Astrocyte of the spinal cord (primary cell): ENCODE measurements at regions not wholly inside any gene's neighbourhood (a gene's known extent, or its start where the extent isn't known, plus 50 kb on each side); places are given as distances from the start of the nearest gene placed in this dataset.

Experiments
- DNase-seq: peaks from one replicate; pipeline ENCODE4 v3.0.0; 2011; ENCODE audit warnings: low read depth, low spot score
- H3K4me3 ChIP-seq: 2 replicates; pipeline ENCODE4 v1.5.1; 2011; ENCODE audit warnings: low read depth, mild to moderate bottlenecking, low read length, moderate library complexity
- CTCF ChIP-seq: IDR thresholded peaks from 2 replicates; pipeline ENCODE4 v1.5.1; 2012; ENCODE audit warnings: low read depth, mild to moderate bottlenecking, low read length, inconsistent platforms
- in situ Hi-C: cut with HindIII; loops from 2 replicates; pipeline ENCODE4 v1.10.0; 2017; ENCODE audit warnings: low sequenced_read_pairs

DNA sequence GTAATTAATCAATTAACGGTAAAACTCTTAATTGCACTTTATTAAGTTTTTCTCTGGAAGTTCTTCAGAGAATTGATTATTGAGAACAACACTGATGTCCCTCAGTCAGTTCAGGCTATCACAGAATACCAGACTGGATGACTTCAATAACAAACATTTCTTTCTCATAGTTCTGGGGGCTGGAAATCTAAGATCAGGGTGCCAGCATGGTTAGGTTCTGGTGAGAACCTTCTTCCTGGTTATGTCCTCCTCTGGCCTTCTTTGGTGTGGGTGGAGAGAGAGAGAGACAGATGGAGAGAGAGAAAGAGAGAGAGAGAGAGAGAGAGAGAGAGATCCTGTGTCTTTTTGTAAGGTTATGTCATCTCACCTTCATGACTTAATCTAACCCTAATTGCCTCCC is 71.4 kb upstream of the DAP start:
- in situ Hi-C loops: no loop called here
- no peak for TF ChIP-seq CTCF
- H3K4me3 ChIP-seq: no peak overlapping the region
- no peak for DNase-seq

- no peak for TF ChIP-seq CTCF
- in situ Hi-C loops: no loop called here
- no peak overlapping the region for H3K4me3 ChIP-seq
- DNase-seq: peak; percentile 64
These were observed 70.4 kb upstream of the DAP start for GRCh38 chr5:10831419-10831818.

GRCh38 chr5:10828241-10828640 is 67.2 kb upstream of the DAP start:
- H3K4me3 ChIP-seq: no peak overlapping the region
- in situ Hi-C loops: no loop called here
- no peak for TF ChIP-seq CTCF
- peak; percentile 48 for DNase-seq

DNA sequence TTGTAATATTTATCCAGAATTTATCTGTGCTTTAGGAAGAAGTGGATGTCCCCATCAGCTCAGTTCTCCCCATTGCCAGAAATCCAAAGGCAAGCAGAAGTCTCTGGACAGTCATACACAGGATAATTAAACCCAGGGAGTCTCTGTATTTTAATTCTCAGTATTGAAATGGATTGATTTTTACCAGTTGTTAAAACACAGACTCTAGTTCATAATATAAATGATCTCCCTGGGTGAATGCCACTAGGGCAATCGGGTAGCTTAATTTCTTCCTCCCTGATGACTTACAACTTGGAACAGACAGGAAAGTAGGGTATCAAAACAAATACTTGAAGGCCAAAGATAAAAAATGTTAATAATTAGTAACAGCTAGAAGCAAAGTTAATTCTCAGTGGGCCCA is 66.5 kb upstream of the DAP start:
- DNase-seq: no peak
- in situ Hi-C loops: no loop called here
- H3K4me3 ChIP-seq: no peak overlapping the region
- TF ChIP-seq CTCF: no peak

DNA sequence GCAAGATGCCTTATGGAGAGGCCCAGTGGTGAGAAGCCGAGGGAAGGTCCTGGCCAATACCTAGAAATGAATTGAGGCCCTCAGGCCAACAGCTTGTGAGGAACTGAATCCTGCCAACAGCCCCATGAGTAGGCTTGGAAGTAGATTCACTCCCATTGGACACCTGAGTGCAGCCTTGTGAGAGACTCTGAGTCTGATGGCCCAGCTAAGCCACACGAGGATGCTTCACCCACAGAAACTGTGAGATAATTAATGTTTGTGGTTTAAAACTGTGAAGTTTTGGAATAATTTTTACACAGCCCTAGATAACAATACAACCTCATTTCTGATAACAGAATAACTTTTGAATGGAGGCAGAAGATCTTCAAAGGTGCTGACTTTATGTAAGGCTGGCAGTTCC is 65.9 kb upstream of the DAP start:
- H3K4me3 ChIP-seq: no peak overlapping the region
- no peak for TF ChIP-seq CTCF
- DNase-seq: no peak
- in situ Hi-C loops: no loop called here

DNA sequence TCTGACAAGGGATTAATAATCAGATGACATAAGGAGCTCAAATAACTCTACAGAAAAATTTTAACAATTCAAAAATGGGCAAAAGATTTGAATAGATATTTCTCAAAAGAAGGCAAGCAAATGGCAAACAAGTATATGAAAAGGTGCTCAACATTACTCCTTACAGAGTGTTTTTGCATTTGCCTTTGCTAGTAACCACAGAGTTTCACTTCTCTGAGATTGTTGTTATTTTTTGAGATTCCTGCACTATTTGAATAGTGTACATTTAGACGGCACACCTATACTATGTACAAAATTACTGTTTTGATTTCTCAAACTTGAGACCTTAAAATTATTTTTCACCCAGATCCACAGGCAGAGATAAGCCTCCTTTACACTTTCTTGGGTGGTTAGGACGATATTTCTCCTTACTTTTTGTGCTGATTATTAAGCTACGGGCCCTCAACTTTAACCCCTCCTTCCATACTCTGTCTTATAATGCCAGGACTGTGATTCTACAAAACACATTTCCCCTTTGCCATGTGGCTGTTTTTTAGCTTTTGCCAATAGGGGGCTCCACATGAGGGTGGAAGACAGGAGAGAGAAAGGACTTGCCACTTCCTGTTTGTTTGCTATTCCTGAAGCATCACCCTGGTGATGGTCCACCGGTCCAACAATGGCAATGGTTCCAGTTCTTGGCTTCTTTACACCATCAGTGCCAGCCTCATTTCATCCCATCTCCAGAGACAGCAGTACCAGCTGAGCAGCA is 65.0 kb upstream of the DAP start:
- no peak overlapping the region for H3K4me3 ChIP-seq
- DNase-seq: no peak
- TF ChIP-seq CTCF: no peak
- in situ Hi-C loops: no loop called here
